Tibial nerve (tissue), 4 donors: ENCODE measurements at regions not wholly inside any gene's neighbourhood (a gene's known extent, or its start where the extent isn't known, plus 50 kb on each side); places are given as distances from the start of the nearest gene placed in this dataset.

ENCODE experiments used
- DNase-seq, 2 donors: peaks; one replicate each; pipeline ENCODE4 v3.0.0-alpha.2; 2019; ENCODE audit warnings: low spot score in 2 of 2
- H3K27ac ChIP-seq, 4 donors: fragments of 200-600 bp; sonication (generic) in 3 of 4; one replicate each; pipeline ENCODE4 v1.5.1; 2017 to 2019; ENCODE audit warnings: mild to moderate bottlenecking in 1 of 4
- H3K27me3 ChIP-seq, 2 donors: fragments of 200-600 bp; sonication (generic) in 1 of 2; one replicate each; pipeline versions ENCODE4 v1.5.1 to v1.6.0; 2017 to 2019
- H3K36me3 ChIP-seq, 3 donors: fragments of 200-600 bp; sonication (generic); one replicate each; pipeline ENCODE4 v1.5.1; 2018 to 2019
- H3K4me1 ChIP-seq, 4 donors: fragments of 200-600 bp; sonication (generic) in 3 of 4; one replicate each; pipeline ENCODE4 v1.5.1; 2017 to 2019
- H3K4me3 ChIP-seq, 4 donors: fragments of 200-600 bp; sonication (generic) in 3 of 4; one replicate each; pipeline ENCODE4 v1.5.1; 2017 to 2019; ENCODE audit warnings: mild to moderate bottlenecking in 1 of 4, moderate library complexity in 1 of 4
- H3K9me3 ChIP-seq, 4 donors: fragments of 200-600 bp; sonication (generic) in 3 of 4; one replicate each; pipeline ENCODE4 v1.5.1; 2017 to 2019
- CTCF ChIP-seq, 5 experiments: fragments of 200-600 bp in 3 of 5; fragments of 450-650 bp in 2 of 5; sonication (generic) in 3 of 5; IDR thresholded peaks; one replicate each; pipeline ENCODE4 v1.5.1; 2016 to 2019; ENCODE audit warnings: antibody characterized with exemption in 5 of 5, mild to moderate bottlenecking in 3 of 5, moderate library complexity in 2 of 5
- EP300 ChIP-seq, 2 donors: sonication (generic); formaldehyde crosslinking; IDR thresholded peaks; one replicate each; pipeline ENCODE4 v1.6.1; 2017; ENCODE audit warnings: antibody characterized with exemption in 2 of 2, mild to moderate bottlenecking in 1 of 2
- POLR2A ChIP-seq, 2 donors: fragments of 450-650 bp; IDR thresholded peaks; one replicate each; pipeline ENCODE4 v1.6.1; 2017; ENCODE audit warnings: antibody characterized with exemption in 2 of 2, mild to moderate bottlenecking in 2 of 2, moderate library complexity in 2 of 2
- WGBS, 2 donors: methylation state at CpG; one replicate each; pipeline ENCODE4 v1.1.5; 2018; 5-methylcytosine and 5-hydroxymethylcytosine counted together

GRCh38 chr4:92129408-92129994, 174.3 kb upstream of the GRID2 start:
- 86% methylated on average over 5 of the region's 5 CpGs for WGBS, 2 donors
- no peaks in the 10 kb centered on the region for H3K36me3 ChIP-seq
- H3K27me3 ChIP-seq, result no peaks in the 10 kb centered on the region
- H3K27ac ChIP-seq, result no peak overlapping the region
- no peaks in the 10 kb centered on the region for H3K4me1 ChIP-seq
- H3K4me3 ChIP-seq, result no peak overlapping the region
- H3K9me3 ChIP-seq, result peaks cover 0 to 21% (median 2%) of the 10 kb centered on the region in 4 donors
- TF ChIP-seq CTCF (IDR thresholded peaks at IDR 0.05), result no peak
- TF ChIP-seq EP300 (IDR thresholded peaks at IDR 0.05), result no peak
- no peak for TF ChIP-seq POLR2A (IDR thresholded peaks at IDR 0.05)
- no peak for DNase-seq

GRCh38 chr4:92136434-92136833, 167.3 kb upstream of the GRID2 start:
- H3K4me1 ChIP-seq, result no peaks in the 10 kb centered on the region
- no peak for DNase-seq
- peaks cover 0 to 9% (median 2%) of the 10 kb centered on the region in 4 donors for H3K9me3 ChIP-seq
- TF ChIP-seq CTCF (IDR thresholded peaks at IDR 0.05) (no peak), POLR2A (IDR thresholded peaks at IDR 0.05) (no peak), EP300 (IDR thresholded peaks at IDR 0.05) (no peak)
- WGBS, 2 donors, result 91 to 94% methylated on average over 3 of the region's 3 CpGs
- no peaks in the 10 kb centered on the region for H3K27me3 ChIP-seq
- no peak overlapping the region for H3K27ac ChIP-seq
- H3K36me3 ChIP-seq, result no peaks in the 10 kb centered on the region
- H3K4me3 ChIP-seq, result no peak overlapping the region

GRCh38 chr4:92163348-92163747, 140.4 kb upstream of the GRID2 start:
- 77 to 80% methylated on average over 2 of the region's 2 CpGs for whole genome bisulfite sequencing, 2 donors
- Histone ChIP-seq H3K4me1 (no peaks in the 10 kb centered on the region), H3K36me3 (no peaks in the 10 kb centered on the region), H3K27ac (no peak overlapping the region), H3K9me3 (peaks cover 0 to 22% (median 2%) of the 10 kb centered on the region in 4 donors), H3K27me3 (no peaks in the 10 kb centered on the region), H3K4me3 (no peak overlapping the region)
- TF ChIP-seq CTCF (IDR thresholded peaks at IDR 0.05) (no peak), POLR2A (IDR thresholded peaks at IDR 0.05) (no peak), EP300 (IDR thresholded peaks at IDR 0.05) (no peak)
- no peak for DNase-seq

GRCh38 chr4:92170340-92170739, 133.4 kb upstream of the GRID2 start:
- no peak for DNase-seq
- Histone ChIP-seq H3K9me3 (peaks cover 0 to 8% (median 0%) of the 10 kb centered on the region in 4 donors), H3K27me3 (no peaks in the 10 kb centered on the region), H3K27ac (no peak overlapping the region), H3K4me3 (no peak overlapping the region), H3K4me1 (no peaks in the 10 kb centered on the region), H3K36me3 (no peaks in the 10 kb centered on the region)
- 77 to 84% methylated on average over 2 of the region's 2 CpGs for WGBS, 2 donors
- TF ChIP-seq CTCF (IDR thresholded peaks at IDR 0.05), result no peak
- no peak for TF ChIP-seq POLR2A (IDR thresholded peaks at IDR 0.05)
- TF ChIP-seq EP300 (IDR thresholded peaks at IDR 0.05), result no peak

- no peak overlapping the region for H3K27ac ChIP-seq
- no peak overlapping the region for H3K4me3 ChIP-seq
- peaks cover 0 to 4% (median 0%) of the 10 kb centered on the region in 4 donors for H3K9me3 ChIP-seq
- H3K36me3 ChIP-seq, result no peaks in the 10 kb centered on the region
- H3K27me3 ChIP-seq, result no peaks in the 10 kb centered on the region
- 88 to 92% methylated on average over 1 of the region's 1 CpG for WGBS, 2 donors
- DNase-seq, result no peak
- H3K4me1 ChIP-seq, result no peaks in the 10 kb centered on the region
- TF ChIP-seq CTCF (IDR thresholded peaks at IDR 0.05) (peak in 1 of 5 experiments; percentile 27), EP300 (IDR thresholded peaks at IDR 0.05) (no peak), POLR2A (IDR thresholded peaks at IDR 0.05) (no peak)
Measured at GRCh38 chr4:92172203-92172602, 131.6 kb upstream of the GRID2 start.
